KMS-11 (cell line): ENCODE measurements at regions not wholly inside any gene's neighbourhood (a gene's known extent, or its start where the extent isn't known, plus 50 kb on each side); places are given as distances from the start of the nearest gene placed in this dataset.

Experiments
- H2AFZ ChIP-seq: fragments of 200-600 bp; sonication (generic); 2 replicates; pipeline ENCODE4 v1.6.1; 2016; ENCODE audit warnings: antibody characterized with exemption, mixed run types, low read depth
- H3K27ac ChIP-seq: fragments of 200-600 bp; sonication (generic); 2 replicates; pipeline ENCODE4 v1.6.1; 2016; ENCODE audit warnings: mild to moderate bottlenecking, mixed run types
- H3K27me3 ChIP-seq: fragments of 200-600 bp; sonication (generic); 2 replicates; pipeline ENCODE4 v1.6.1; 2017; ENCODE audit warnings: mild to moderate bottlenecking, low read depth, mixed run types, moderate library complexity; ENCODE audit not compliant: insufficient read depth
- H3K36me3 ChIP-seq: fragments of 200-600 bp; sonication (generic); 2 replicates; pipeline ENCODE4 v1.6.1; 2017; ENCODE audit warnings: mild to moderate bottlenecking, mixed run types; ENCODE audit not compliant: insufficient read depth
- H3K4me1 ChIP-seq: fragments of 200-600 bp; sonication (generic); 2 replicates; pipeline ENCODE4 v1.6.1; 2016; ENCODE audit warnings: mild to moderate bottlenecking, low read depth, mixed run types; ENCODE audit not compliant: poor library complexity, severe bottlenecking
- H3K4me2 ChIP-seq: fragments of 200-600 bp; sonication (generic); 2 replicates; pipeline ENCODE4 v1.7.0; 2016; ENCODE audit warnings: mild to moderate bottlenecking, mixed run types
- H3K4me3 ChIP-seq: fragments of 200-600 bp; sonication (generic); IDR thresholded peaks from 2 replicates; pipeline ENCODE4 v1.6.1; 2017; ENCODE audit warnings: low read depth, low read length, mixed read lengths; ENCODE audit not compliant: insufficient read depth
- H3K79me2 ChIP-seq: fragments of 200-600 bp; sonication (generic); 2 replicates; pipeline ENCODE4 v1.6.1; 2016; ENCODE audit warnings: low read depth, mixed run types; ENCODE audit not compliant: insufficient read depth
- H3K9ac ChIP-seq: fragments of 200-600 bp; sonication (generic); 2 replicates; pipeline ENCODE4 v1.6.1; 2016; ENCODE audit warnings: mild to moderate bottlenecking, mixed run types
- H4K20me1 ChIP-seq: fragments of 200-600 bp; sonication (generic); 2 replicates; pipeline ENCODE4 v1.6.1; 2016; ENCODE audit warnings: mild to moderate bottlenecking, mixed run types; ENCODE audit not compliant: insufficient read depth
- TF ChIP-seq, protein P1 (sequence below): fragments of 200-600 bp; sonication (generic); conservative IDR thresholded peaks from 2 replicates; pipeline ENCODE4 v1.6.1; 2017; ENCODE audit warnings: low read depth, mild to moderate bottlenecking, antibody characterized with exemption, low read length, moderate library complexity, mixed read lengths

DNA sequence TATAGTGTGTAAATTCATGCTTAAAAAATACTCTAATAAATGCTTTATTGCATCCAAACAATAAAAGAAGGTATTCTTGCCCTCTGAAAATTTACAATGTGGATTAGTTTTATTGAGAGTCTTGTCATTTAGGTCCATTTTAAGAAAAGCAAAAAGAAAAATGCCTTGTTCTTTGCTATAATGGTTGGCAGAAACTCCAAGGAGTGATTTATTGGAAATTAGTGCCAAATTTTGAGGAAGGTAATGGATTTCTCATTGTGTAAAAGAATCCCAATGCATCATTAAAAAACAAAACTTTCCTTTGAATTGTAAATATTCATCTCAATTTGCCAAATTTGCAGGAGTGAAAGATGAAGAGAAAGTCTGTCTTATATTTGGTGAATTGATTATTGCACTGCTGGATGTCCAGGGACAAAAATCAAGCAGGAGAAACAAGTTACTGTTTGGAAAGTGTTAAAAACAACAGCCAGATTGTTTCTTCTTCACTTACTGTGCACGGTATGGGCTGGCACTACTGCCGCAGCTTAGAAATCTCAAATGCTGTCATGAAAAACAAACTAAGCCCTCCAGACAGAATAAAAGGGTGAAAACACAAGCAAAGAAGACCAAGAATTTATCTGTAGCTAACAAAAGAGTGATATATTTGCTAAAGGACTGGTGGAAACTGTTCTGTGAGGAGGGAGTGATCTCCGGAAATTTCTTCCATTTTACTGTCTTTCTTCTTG lies 511.7 kb downstream of the TMTC2 start:
- no peak overlapping the region for H3K27ac ChIP-seq
- H3K36me3 ChIP-seq = no peaks in the 10 kb centered on the region
- H4K20me1 ChIP-seq = no peaks in the 10 kb centered on the region
- H2AFZ ChIP-seq = no peak overlapping the region
- no peaks in the 10 kb centered on the region for H3K27me3 ChIP-seq
- H3K79me2 ChIP-seq = no peaks in the 10 kb centered on the region
- H3K4me1 ChIP-seq = no peaks in the 10 kb centered on the region
- TF ChIP-seq, protein P1, sequence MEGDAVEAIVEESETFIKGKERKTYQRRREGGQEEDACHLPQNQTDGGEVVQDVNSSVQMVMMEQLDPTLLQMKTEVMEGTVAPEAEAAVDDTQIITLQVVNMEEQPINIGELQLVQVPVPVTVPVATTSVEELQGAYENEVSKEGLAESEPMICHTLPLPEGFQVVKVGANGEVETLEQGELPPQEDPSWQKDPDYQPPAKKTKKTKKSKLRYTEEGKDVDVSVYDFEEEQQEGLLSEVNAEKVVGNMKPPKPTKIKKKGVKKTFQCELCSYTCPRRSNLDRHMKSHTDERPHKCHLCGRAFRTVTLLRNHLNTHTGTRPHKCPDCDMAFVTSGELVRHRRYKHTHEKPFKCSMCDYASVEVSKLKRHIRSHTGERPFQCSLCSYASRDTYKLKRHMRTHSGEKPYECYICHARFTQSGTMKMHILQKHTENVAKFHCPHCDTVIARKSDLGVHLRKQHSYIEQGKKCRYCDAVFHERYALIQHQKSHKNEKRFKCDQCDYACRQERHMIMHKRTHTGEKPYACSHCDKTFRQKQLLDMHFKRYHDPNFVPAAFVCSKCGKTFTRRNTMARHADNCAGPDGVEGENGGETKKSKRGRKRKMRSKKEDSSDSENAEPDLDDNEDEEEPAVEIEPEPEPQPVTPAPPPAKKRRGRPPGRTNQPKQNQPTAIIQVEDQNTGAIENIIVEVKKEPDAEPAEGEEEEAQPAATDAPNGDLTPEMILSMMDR = no peak
- H3K4me3 ChIP-seq = no peak overlapping the region
- H3K4me2 ChIP-seq = no peak overlapping the region
- no peak overlapping the region for H3K9ac ChIP-seq

GRCh38 chr12:83197483-83197914 lies 510.8 kb downstream of the TMTC2 start:
- TF ChIP-seq, protein P1 = no peak
- no peak overlapping the region for H2AFZ ChIP-seq

GRCh38 chr12:83196694-83197350 lies 510.1 kb downstream of the TMTC2 start:
- no peak overlapping the region for H3K9ac ChIP-seq
- H3K79me2 ChIP-seq = no peaks in the 10 kb centered on the region
- no peaks in the 10 kb centered on the region for H3K27me3 ChIP-seq
- no peaks in the 10 kb centered on the region for H3K4me1 ChIP-seq
- H3K4me2 ChIP-seq = no peak overlapping the region
- no peak overlapping the region for H3K27ac ChIP-seq
- no peak overlapping the region for H3K4me3 ChIP-seq
- H4K20me1 ChIP-seq = no peaks in the 10 kb centered on the region
- TF ChIP-seq, protein P1 = no peak
- H3K36me3 ChIP-seq = no peaks in the 10 kb centered on the region
- no peak overlapping the region for H2AFZ ChIP-seq

More at GRCh38 chr12:83197483-83197914, 510.8 kb downstream of the TMTC2 start:
- Histone ChIP-seq H3K79me2 (no peaks in the 10 kb centered on the region), H3K4me3 (no peak overlapping the region), H4K20me1 (no peaks in the 10 kb centered on the region), H3K4me1 (no peaks in the 10 kb centered on the region), H3K36me3 (no peaks in the 10 kb centered on the region), H3K27ac (no peak overlapping the region), H3K4me2 (no peak overlapping the region), H3K27me3 (no peaks in the 10 kb centered on the region), H3K9ac (no peak overlapping the region)

DNA sequence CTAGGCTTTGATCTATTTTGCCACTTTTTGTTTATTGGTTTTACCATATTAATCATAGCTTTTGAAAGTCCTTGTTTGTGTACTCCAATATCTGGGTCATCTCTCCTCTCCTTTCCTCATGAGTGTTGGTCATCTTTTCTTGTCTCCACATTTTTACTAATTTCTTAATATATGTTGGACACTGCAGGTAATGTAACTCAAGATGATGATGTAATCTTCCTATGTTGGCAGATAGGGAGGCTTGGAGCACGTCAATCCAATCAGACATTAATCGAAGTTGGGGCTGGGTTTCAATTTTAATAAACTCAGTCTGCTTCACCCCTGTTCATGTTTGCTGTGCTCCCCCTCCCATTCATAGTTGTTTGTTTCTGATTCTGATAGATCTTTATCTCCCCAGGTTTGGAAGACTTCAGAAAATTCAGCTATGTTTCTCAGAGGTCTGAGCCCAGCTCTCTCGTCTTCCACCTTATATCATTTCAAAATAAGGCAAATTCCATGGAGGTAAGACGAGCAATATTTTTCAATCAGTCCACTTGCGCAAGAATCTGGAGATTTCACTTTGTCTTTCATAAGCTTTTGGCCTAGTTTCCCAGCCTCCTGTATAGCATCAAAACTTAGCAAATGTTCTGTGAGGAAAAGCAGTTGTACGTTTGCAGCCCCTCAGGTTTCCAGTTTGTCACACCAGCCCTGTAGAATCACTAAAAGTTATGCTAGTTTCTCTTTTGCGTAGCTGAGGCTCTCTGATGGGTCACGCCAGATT lies 504.1 kb downstream of the TMTC2 start:
- H4K20me1 ChIP-seq = no peaks in the 10 kb centered on the region
- H2AFZ ChIP-seq = no peak overlapping the region
- H3K79me2 ChIP-seq = no peaks in the 10 kb centered on the region
- H3K9ac ChIP-seq = no peak overlapping the region
- H3K36me3 ChIP-seq = no peaks in the 10 kb centered on the region
- TF ChIP-seq, protein P1 = no peak
- no peak overlapping the region for H3K4me2 ChIP-seq
- H3K4me3 ChIP-seq = no peak overlapping the region
- H3K27me3 ChIP-seq = no peaks in the 10 kb centered on the region
- no peaks in the 10 kb centered on the region for H3K4me1 ChIP-seq
- H3K27ac ChIP-seq = no peak overlapping the region
